Liver (tissue), 3 donors: ENCODE measurements at regions not wholly inside any gene's neighbourhood (a gene's known extent, or its start where the extent isn't known, plus 50 kb on each side); places are given as distances from the start of the nearest gene placed in this dataset.

Experiments
- ATF3 ChIP-seq: IDR thresholded peaks from 2 replicates; pipeline ENCODE4 v1.6.1; 2016; ENCODE audit warnings: antibody characterized with exemption
- CTCF ChIP-seq: fragments of 150-350 bp; IDR thresholded peaks from 2 replicates; pipeline ENCODE4 v1.5.1; 2017; ENCODE audit warnings: improper control_type of control experiment, low read depth, low read length; ENCODE audit not compliant: missing input control
- EGR1 ChIP-seq, 2 donors: IDR thresholded peaks; 2 replicates each; pipeline ENCODE4 v1.6.1; 2016 to 2018; ENCODE audit warnings: antibody characterized with exemption in 2 of 2, low read depth in 2 of 2
- FOXA1 ChIP-seq: IDR thresholded peaks from 2 replicates; pipeline ENCODE4 v1.6.1; 2016; ENCODE audit warnings: antibody characterized with exemption
- HNF4G ChIP-seq: IDR thresholded peaks from 2 replicates; pipeline ENCODE4 v1.6.1; 2016; ENCODE audit warnings: antibody characterized with exemption
- JUND ChIP-seq, 2 donors: IDR thresholded peaks; 2 replicates each; pipeline ENCODE4 v1.6.1; 2016; ENCODE audit warnings: antibody characterized with exemption in 2 of 2
- RAD21 ChIP-seq, 2 donors: IDR thresholded peaks; 2 replicates each; pipeline ENCODE4 v1.6.1; 2016; ENCODE audit warnings: antibody characterized with exemption in 2 of 2, mild to moderate bottlenecking in 2 of 2
- RXRA ChIP-seq, 2 donors: IDR thresholded peaks; 2 replicates each; pipeline ENCODE4 v1.6.1; 2017 to 2018; ENCODE audit warnings: antibody characterized with exemption in 2 of 2, mild to moderate bottlenecking in 1 of 2
- SP1 ChIP-seq: IDR thresholded peaks from 2 replicates; pipeline ENCODE4 v1.6.1; 2018; ENCODE audit warnings: antibody characterized with exemption, mild to moderate bottlenecking
- TAF1 ChIP-seq: conservative IDR thresholded peaks from 2 replicates; pipeline ENCODE4 v1.6.1; 2016; ENCODE audit warnings: antibody characterized with exemption, mild to moderate bottlenecking
- YY1 ChIP-seq: IDR thresholded peaks from 2 replicates; pipeline ENCODE4 v1.6.1; 2016; ENCODE audit warnings: antibody characterized with exemption, mild to moderate bottlenecking
- ZBTB33 ChIP-seq: IDR thresholded peaks from 2 replicates; pipeline ENCODE4 v1.6.1; 2016; ENCODE audit warnings: antibody characterized with exemption
- TF ChIP-seq, protein P1 (sequence below): IDR thresholded peaks from 2 replicates; pipeline ENCODE4 v1.6.1; 2016; ENCODE audit warnings: antibody characterized with exemption, mild to moderate bottlenecking
- TF ChIP-seq, protein P2 (sequence below): IDR thresholded peaks from 2 replicates; pipeline ENCODE4 v1.6.1; 2016; ENCODE audit warnings: antibody characterized with exemption
- donor health status: healthy.
- donor health status: healthy.

- TF ChIP-seq RXRA (IDR thresholded peaks at IDR 0.05) (no peak), YY1 (no peak), TAF1 (no peak), CTCF (no peak), FOXA1 (no peak), RAD21 (IDR thresholded peaks at IDR 0.05) (no peak), EGR1 (IDR thresholded peaks at IDR 0.05; ENCODE audit: low read depth in 2 of 2) (no peak), ZBTB33 (no peak), JUND (IDR thresholded peaks at IDR 0.05) (no peak), HNF4G (no peak), SP1 (no peak), ATF3 (no peak)
- TF ChIP-seq, protein P1, sequence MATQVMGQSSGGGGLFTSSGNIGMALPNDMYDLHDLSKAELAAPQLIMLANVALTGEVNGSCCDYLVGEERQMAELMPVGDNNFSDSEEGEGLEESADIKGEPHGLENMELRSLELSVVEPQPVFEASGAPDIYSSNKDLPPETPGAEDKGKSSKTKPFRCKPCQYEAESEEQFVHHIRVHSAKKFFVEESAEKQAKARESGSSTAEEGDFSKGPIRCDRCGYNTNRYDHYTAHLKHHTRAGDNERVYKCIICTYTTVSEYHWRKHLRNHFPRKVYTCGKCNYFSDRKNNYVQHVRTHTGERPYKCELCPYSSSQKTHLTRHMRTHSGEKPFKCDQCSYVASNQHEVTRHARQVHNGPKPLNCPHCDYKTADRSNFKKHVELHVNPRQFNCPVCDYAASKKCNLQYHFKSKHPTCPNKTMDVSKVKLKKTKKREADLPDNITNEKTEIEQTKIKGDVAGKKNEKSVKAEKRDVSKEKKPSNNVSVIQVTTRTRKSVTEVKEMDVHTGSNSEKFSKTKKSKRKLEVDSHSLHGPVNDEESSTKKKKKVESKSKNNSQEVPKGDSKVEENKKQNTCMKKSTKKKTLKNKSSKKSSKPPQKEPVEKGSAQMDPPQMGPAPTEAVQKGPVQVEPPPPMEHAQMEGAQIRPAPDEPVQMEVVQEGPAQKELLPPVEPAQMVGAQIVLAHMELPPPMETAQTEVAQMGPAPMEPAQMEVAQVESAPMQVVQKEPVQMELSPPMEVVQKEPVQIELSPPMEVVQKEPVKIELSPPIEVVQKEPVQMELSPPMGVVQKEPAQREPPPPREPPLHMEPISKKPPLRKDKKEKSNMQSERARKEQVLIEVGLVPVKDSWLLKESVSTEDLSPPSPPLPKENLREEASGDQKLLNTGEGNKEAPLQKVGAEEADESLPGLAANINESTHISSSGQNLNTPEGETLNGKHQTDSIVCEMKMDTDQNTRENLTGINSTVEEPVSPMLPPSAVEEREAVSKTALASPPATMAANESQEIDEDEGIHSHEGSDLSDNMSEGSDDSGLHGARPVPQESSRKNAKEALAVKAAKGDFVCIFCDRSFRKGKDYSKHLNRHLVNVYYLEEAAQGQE, result no peak
- TF ChIP-seq, protein P2, sequence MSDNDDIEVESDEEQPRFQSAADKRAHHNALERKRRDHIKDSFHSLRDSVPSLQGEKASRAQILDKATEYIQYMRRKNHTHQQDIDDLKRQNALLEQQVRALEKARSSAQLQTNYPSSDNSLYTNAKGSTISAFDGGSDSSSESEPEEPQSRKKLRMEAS, result no peak
Observed at GRCh38 chr4:35884714-35885480, 359.4 kb downstream of the ARAP2 start.
